NCI-H128 (cell line): ENCODE measurements at regions not wholly inside any gene's neighbourhood (a gene's known extent, or its start where the extent isn't known, plus 50 kb on each side); places are given as distances from the start of the nearest gene placed in this dataset.

Source experiments
- DNase-seq: peaks from one replicate; lab custom pipeline; 2025; ENCODE audit not compliant: unreplicated experiment; lab: John Stamatoyannopoulos, UW

GRCh38 chr2:6237039-6237660, 545.0 kb downstream of the SOX11 start:
- DNase-seq, result no peak

- no peak for DNase-seq
These were observed 557.4 kb downstream of the SOX11 start for GRCh38 chr2:6249557-6249956.

- DNase-seq, result no peak
These were observed 562.3 kb downstream of the SOX11 start for GRCh38 chr2:6254441-6254840.

- DNase-seq, result no peak
These were observed 572.0 kb downstream of the SOX11 start for GRCh38 chr2:6264198-6264597.

GRCh38 chr2:6281524-6281923, 584.2 kb downstream of the CMPK2 start:
- DNase-seq, result no peak

- no peak for DNase-seq
These were observed 582.4 kb downstream of the CMPK2 start for GRCh38 chr2:6283259-6283658.

- no peak for DNase-seq
These were observed 578.3 kb downstream of the CMPK2 start for GRCh38 chr2:6287406-6287805.

GRCh38 chr2:6288791-6289190, 576.9 kb downstream of the CMPK2 start:
- DNase-seq, result no peak

- DNase-seq, result no peak
These were observed 575.3 kb downstream of the CMPK2 start for GRCh38 chr2:6290217-6291015.

- DNase-seq, result no peak
These were observed 570.9 kb downstream of the CMPK2 start for GRCh38 chr2:6294791-6295190.

GRCh38 chr2:6297238-6297637, 568.5 kb downstream of the CMPK2 start:
- no peak for DNase-seq

- DNase-seq, result no peak
These were observed 564.3 kb downstream of the CMPK2 start for GRCh38 chr2:6301426-6301825.

- no peak for DNase-seq
These were observed 556.7 kb downstream of the CMPK2 start for GRCh38 chr2:6308986-6309385.

- no peak for DNase-seq
These were observed 556.1 kb downstream of the CMPK2 start for GRCh38 chr2:6309415-6310255.

- no peak for DNase-seq
These were observed 555.2 kb downstream of the CMPK2 start for GRCh38 chr2:6310256-6311215.

- DNase-seq, result no peak
These were observed 553.3 kb downstream of the CMPK2 start for GRCh38 chr2:6312367-6312766.

GRCh38 chr2:6314218-6314960, 551.3 kb downstream of the CMPK2 start:
- no peak for DNase-seq

- DNase-seq, result no peak
These were observed 540.1 kb downstream of the CMPK2 start for GRCh38 chr2:6325616-6326015.

GRCh38 chr2:6326958-6327357, 538.7 kb downstream of the CMPK2 start:
- no peak for DNase-seq
